ENCODE measurements at regions not wholly inside any gene's neighbourhood (a gene's known extent, or its start where the extent isn't known, plus 50 kb on each side); places are given as distances from the start of the nearest gene placed in this dataset.

- Mint-ChIP-seq H3K27me3 (ENCODE audit: low read depth, unreplicated experiment) (peaks cover 15% of the 10 kb centered on the region), H3K4me1 (ENCODE audit: low read depth, unreplicated experiment) (peaks cover 2% of the 10 kb centered on the region)
Observed at GRCh38 chr5:160175438-160176218, 53.7 kb upstream of the FABP6 start.

GRCh38 chr5:160174780-160175437 is 54.4 kb upstream of the FABP6 start:
- peaks cover 15% of the 10 kb centered on the region for H3K27me3 Mint-ChIP-seq (ENCODE audit: low read depth, unreplicated experiment)
- H3K4me1 Mint-ChIP-seq (ENCODE audit: low read depth, unreplicated experiment): peaks cover 2% of the 10 kb centered on the region
- FAIRE-seq (no peak), DNase-seq (ENCODE audit: low read depth) (no peak)
- H3K4me3 ChIP-seq (ENCODE audit: insufficient read depth, low read depth, low read length): no peak overlapping the region
- H3K4me3 Mint-ChIP-seq (ENCODE audit: unreplicated experiment): no peak overlapping the region
- no peak overlapping the region for H3K27ac Mint-ChIP-seq (ENCODE audit: unreplicated experiment)
- no peaks in the 10 kb centered on the region for H3K79me2 ChIP-seq (ENCODE audit: insufficient read depth, low read length)
- no peak overlapping the region for H3K27ac ChIP-seq (ENCODE audit: low read depth, low read length)
- no peaks in the 10 kb centered on the region for H3K9me3 Mint-ChIP-seq (ENCODE audit: unreplicated experiment)
- TF ChIP-seq EZH2 (IDR thresholded peaks at IDR 0.05; ENCODE audit: insufficient read depth, low read length) (no peak), CTCF (IDR thresholded peaks at IDR 0.05; ENCODE audit: insufficient read depth, low read depth, low read length) (no peak)
- H3K36me3 ChIP-seq (ENCODE audit: insufficient read depth, low read length): no peaks in the 10 kb centered on the region
- H3K4me2 ChIP-seq (ENCODE audit: low read length): peak overlapping the region; percentile 62
- no peaks in the 10 kb centered on the region for H4K20me1 ChIP-seq (ENCODE audit: insufficient read depth, low read length)
- H2AFZ ChIP-seq (ENCODE audit: low read depth, low read length): peak overlapping the region; percentile 92
- no peaks in the 10 kb centered on the region for H3K36me3 Mint-ChIP-seq (ENCODE audit: low read depth, unreplicated experiment)
- H3K4me1 ChIP-seq (ENCODE audit: insufficient read depth, low read length): peaks cover 11% of the 10 kb centered on the region
- H3K9me3 ChIP-seq (ENCODE audit: insufficient read depth, low read depth, low read length): no peaks in the 10 kb centered on the region
- H3K9ac ChIP-seq (ENCODE audit: low read length): peak overlapping the region; percentile 26
- H3K27me3 ChIP-seq (ENCODE audit: insufficient read depth, low read length): no peaks in the 10 kb centered on the region

More at GRCh38 chr5:160175438-160176218, 53.7 kb upstream of the FABP6 start:
- FAIRE-seq (no peak), DNase-seq (ENCODE audit: low read depth) (peak; percentile 43)
- peak overlapping the region; percentile 26 for H3K9ac ChIP-seq (ENCODE audit: low read length)
- Mint-ChIP-seq H3K9me3 (ENCODE audit: unreplicated experiment) (no peaks in the 10 kb centered on the region), H3K27ac (ENCODE audit: unreplicated experiment) (no peak overlapping the region), H3K4me3 (ENCODE audit: unreplicated experiment) (no peak overlapping the region), H3K36me3 (ENCODE audit: low read depth, unreplicated experiment) (no peaks in the 10 kb centered on the region)
- H3K4me3 ChIP-seq (ENCODE audit: insufficient read depth, low read depth, low read length): no peak overlapping the region
- H4K20me1 ChIP-seq (ENCODE audit: insufficient read depth, low read length): no peaks in the 10 kb centered on the region
- no peaks in the 10 kb centered on the region for H3K79me2 ChIP-seq (ENCODE audit: insufficient read depth, low read length)
- peak overlapping the region; percentile 62 for H3K4me2 ChIP-seq (ENCODE audit: low read length)
- H3K27ac ChIP-seq (ENCODE audit: low read depth, low read length): no peak overlapping the region
- TF ChIP-seq EZH2 (IDR thresholded peaks at IDR 0.05; ENCODE audit: insufficient read depth, low read length) (no peak), CTCF (IDR thresholded peaks at IDR 0.05; ENCODE audit: insufficient read depth, low read depth, low read length) (no peak)
- peak overlapping the region; percentile 92 for H2AFZ ChIP-seq (ENCODE audit: low read depth, low read length)
- no peaks in the 10 kb centered on the region for H3K27me3 ChIP-seq (ENCODE audit: insufficient read depth, low read length)
- peaks cover 8% of the 10 kb centered on the region for H3K4me1 ChIP-seq (ENCODE audit: insufficient read depth, low read length)
- no peaks in the 10 kb centered on the region for H3K36me3 ChIP-seq (ENCODE audit: insufficient read depth, low read length)
- no peaks in the 10 kb centered on the region for H3K9me3 ChIP-seq (ENCODE audit: insufficient read depth, low read depth, low read length)

Measured in astrocyte (in vitro differentiated cells and primary cell).